Cardiac septum (tissue), 1 donor: ENCODE measurements at regions not wholly inside any gene's neighbourhood (a gene's known extent, or its start where the extent isn't known, plus 50 kb on each side); places are given as distances from the start of the nearest gene placed in this dataset.

Source experiments
- DNase-seq: peaks from one replicate; pipeline ENCODE4 v3.0.0-alpha.2; 2020; ENCODE audit warnings: low spot score
- intact Hi-C: fragments of 100-400 bp; cut with DNase I; formaldehyde crosslinking; loops from one replicate; pipeline ENCODE4 v1.14.0; 2022
- donor health status: DM: no; HTN: no; CAD: no.

DNA sequence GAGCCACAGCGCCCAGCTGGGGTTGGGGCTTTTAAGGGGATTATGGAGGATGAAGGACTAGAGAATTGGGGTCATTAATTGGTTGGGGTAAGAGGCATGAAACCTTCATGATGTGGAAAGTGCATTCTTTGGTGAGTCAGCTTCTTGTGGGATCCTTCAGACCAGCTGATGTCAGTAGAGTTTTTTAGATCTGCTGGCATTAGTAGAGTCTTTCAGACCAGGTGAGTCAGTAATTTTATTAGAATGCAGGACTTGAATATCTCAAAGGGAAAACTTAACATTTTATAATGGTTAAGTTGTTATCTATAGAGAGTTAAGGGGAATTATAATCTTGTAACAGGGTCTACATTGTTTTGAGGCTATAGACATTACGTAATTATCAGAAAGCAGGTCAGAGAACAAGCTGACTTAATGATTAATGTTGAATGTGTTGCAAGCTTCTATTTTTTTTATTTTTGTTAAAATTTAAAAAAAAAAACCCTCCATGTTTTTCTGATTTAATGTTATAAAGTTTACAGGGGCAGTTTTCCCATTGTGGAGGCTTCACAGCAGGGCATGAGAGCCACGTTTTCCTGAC is 160.9 kb upstream of the FMN2 start:
- DNase-seq = no peak
- intact Hi-C loops = no loop called here

DNA sequence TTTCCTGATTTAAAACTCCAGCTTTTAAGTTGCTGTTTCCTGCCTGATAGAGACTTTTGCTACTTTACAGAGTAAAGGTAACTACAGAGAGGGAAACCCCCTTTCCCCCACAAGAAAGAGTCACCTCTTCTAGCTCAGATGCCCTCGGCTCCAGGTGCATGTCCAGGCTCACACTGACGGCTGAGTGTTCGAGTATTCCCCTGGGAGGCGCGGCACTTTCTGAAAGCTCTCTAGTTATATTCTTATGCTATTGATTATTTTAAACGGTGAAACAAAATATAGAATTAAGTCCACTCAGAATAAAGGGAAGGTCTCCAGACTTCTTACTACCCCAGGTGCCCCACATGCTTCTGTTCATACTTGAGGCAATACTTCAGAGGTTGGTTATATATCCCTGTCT is 160.3 kb upstream of the FMN2 start:
- no peak for DNase-seq
- intact Hi-C loops = no loop called here

DNA sequence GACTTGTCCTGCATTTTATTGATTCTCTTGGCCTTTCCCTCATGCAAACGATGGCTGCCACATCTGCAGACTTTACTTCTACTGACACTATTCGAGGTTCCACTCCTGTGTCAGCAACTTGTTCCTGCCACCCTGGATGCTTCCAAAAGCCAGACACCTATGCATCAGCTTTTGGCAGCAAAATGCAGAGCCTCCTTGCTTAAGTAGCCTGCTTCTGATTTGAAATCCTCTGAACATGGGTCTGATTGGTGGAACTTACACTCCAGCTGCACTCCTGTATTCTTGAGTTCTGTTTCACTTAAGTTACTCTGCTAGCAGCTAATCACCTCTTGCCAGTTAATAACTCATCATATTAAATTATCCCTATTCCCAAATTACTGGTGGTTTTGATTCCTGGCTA is 152.1 kb upstream of the FMN2 start:
- DNase-seq = no peak
- intact Hi-C loops = no loop called here

DNA sequence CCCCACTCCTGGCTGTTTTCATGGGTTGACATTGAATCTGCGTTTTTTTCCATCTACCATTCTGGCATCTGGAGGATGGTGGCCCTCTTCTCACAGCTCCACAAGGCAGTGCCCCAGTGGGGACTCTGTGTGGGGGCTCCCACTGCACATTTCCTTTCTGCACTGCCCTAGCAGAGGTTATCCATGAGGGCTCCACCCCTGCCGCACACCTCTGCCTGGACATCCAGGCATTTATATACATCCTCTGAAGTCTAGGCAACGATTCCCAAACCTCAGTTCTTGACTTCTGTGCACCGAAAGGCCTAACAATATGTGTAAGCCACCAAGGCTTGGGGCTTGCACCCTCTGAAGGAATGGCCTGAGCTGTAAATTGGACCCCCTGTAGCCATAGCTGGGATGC is 147.9 kb upstream of the FMN2 start:
- intact Hi-C loops = no loop called here
- DNase-seq = no peak

DNA sequence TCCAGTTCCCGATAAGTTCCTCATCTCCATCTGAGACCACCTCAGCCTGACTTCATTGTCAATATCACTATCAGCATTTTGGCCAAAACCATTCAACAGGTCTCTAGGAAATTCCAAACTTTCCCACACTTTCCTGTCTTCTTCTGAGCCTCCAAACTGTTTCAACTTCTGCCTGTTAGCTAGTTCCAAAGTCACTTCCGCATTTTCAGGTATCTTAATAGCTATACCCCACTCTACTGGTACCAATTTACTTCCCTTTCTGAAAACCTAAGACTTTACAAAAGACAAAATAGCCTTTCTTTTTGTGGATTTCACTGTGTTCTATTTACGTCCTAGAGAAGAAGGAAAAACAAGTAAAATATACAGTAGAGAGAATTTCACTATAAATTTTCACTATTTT is 147.0 kb upstream of the FMN2 start:
- intact Hi-C loops = no loop called here

DNA sequence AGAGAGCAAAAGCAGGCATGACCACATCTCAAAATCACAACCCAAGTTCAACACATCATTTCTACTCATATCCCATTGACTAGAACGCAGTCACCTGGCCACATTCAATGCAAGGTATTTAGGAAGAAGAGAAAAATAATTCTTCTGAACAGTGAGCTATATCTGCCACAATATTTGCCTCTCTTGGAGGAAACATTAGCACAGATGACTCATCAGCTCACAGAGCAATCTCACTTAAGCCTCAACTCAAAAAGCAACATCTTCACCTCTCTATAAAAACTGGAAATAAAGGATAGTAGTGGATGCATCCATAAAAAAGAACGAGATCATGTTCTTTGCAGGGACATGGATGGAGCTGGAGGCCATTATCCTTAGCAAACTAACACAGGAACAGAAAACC is 143.9 kb upstream of the FMN2 start:
- intact Hi-C loops = no loop called here

More for the DNA sequence above, 147.0 kb upstream of the FMN2 start:
- no peak for DNase-seq

DNA sequence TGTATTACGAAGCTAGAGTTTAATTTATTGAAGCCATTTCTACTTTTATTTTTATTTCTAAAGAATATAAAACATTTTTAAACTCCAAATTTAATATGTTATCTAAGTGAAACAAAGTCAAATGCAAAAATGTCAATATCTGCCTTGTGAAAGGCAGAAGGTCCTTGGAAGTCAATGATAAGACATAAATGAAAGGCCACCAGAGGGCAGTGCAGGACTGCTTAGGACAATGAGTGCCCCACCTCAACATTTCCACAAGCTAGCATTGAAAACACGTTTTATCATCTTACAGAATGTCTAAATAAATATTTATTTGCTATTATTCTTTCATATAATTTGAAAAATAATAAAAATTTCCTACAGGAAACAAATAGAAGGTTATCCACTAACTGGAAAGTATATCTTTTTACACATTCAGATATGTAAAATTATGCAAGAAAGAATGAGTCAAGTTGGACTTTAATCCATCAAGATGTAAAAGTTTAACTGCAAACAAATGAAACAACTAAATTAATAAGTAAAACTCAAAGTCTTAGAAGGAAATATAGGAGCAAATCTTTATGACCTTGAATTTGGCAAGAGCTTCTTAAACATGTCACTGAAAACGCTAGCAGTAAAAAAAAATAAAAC is 140.1 kb upstream of the FMN2 start:
- intact Hi-C loops = no loop called here
- DNase-seq = no peak

More for the DNA sequence above, 143.9 kb upstream of the FMN2 start:
- no peak for DNase-seq

DNA sequence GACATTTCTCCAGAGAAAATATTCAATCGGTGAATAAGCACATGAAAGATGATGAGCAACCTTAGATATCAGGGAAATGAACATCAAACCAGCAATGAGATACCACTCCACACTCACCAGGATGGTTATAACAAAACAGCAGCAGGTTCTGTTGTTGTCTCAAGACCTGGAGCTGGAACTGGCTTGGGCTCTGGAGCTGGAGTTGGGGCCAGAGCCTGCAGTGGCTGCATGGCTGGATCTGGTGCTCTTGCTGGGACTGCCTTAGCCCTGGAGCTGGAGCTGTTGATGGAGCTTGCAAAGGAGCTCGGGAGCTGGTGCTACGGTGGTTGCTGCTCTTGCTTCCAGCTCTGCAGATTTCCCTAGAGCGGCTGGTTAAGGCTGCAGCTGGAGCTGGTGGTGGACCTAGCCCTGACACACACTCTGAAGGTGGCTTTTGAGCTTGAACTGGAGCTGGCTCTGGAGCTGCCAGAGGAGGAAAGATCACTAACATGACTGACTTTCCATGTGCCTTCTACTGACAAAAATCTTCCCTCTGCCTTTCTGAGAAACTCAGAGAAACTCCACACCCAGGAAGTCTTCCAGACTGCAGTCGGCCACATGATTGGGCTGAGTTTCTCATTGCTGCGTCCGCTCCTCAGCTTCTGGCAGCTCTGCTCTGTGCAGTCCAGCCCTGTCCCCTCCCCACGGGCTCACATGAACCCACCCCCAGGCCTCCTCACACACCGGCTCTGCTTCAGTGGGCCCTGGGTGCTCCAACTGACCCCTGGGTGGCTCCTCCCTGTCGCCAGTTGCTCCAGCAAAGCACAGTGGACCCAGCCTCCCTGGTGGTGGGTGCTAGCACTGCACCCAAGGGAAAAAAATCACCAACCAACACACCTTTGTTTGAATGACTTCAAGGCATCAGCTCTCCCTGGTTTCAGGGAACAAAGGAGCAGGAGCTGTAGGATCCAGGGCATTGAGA is 139.1 kb upstream of the FMN2 start:
- DNase-seq = no peak
- intact Hi-C loops = loop anchor here (1.0 kb wide), 1 partner anchor 24 kb away; no protein-coding TSS in a partner anchor

DNA sequence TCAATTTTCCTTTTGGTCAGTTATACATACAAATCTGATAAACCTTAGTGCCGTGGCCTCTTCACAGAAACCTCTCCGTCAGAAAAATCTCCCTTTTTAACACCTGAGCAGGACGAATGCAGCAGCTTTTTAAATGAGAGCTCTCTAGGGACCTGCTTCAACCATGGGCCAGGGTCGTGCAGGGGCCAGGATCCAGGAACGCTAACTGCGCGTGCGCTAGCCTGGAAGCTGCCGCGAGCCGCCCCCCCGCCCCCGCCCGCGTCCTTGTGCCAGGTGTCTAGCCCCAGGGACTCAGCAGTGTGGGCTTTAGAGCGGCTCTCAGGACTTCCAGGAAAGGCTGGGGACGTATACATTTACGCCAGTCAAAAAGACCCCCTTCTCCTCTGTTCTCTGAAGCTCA is 136.8 kb upstream of the FMN2 start:
- intact Hi-C loops = no loop called here
- no peak for DNase-seq

DNA sequence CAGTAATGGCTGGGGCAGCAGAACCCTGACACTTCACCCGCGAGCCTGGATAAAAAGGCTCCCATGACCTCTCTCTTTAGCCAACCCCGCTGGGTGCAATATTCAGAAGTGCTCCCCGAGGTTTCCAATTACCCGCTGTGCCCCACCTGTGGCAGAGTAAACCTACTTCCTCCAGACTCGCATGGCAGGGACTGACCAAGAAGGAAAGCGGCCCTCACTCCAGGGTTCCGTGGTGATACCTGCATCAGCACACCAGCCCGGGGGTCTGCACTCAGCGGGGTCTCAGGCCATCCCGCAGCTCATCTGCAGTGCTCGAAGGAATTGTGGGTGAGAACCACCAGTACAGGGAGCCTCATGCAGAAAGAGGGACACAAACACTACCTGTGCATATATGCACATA is 136.3 kb upstream of the FMN2 start:
- intact Hi-C loops = no loop called here
- DNase-seq = no peak

DNA sequence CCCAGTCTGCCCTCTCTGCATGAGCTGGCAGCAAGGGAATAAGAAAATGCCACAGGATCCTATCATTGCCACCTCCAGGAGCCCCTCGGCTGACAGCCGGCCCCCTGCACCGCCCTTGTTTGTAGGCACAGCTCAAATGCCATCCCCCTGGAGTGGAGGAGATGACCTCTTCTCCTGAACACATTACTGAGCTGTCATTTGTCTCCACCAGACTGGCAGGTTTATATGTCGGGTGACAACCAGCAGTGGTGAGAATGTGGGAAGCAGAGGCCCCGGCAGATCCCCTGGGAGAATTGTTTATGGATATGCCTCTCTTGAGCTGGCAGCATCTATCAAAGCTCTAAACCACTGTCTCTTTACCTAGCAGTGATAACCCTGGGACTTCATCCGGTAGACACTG is 135.4 kb upstream of the FMN2 start:
- intact Hi-C loops = no loop called here

DNA sequence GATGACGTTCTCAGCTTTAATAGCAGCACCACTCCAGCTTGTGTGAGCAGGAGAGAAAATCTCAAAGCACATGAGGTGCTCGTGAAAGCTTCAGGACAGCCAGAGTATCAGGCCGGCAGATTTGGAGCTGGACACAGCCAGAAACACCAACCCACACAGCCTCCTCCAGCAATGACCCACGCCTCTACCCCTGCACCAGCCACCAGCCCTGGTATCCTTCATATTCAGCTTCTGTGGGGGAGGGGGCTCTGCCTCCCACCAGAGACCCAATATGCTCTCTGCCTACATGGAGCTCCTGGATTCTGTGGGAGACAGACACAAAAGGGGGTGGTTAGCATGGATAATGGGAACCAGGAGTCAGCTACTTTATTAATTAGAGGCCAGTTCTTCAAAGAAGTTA is 133.6 kb upstream of the FMN2 start:
- intact Hi-C loops = no loop called here
- DNase-seq = no peak

More for the DNA sequence above, 135.4 kb upstream of the FMN2 start:
- no peak for DNase-seq

DNA sequence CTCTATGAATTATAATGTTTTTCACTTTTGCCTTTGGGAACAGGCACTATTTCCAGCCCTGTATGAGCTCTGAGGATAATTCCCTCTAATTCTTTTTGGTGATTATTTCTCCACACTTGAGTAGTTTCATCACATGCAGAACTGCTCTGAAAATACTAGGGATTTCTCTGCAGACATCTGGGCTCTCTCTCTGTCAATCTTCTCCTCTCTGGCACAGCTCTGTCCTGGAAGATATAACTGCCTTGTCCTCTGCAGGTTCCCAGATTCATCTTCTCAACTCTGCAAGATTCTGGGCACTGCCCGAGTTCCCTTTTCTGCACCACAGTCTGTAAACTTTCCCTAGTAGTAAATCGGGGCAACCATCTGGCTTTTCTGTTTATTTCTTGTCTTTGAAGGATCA is 131.3 kb upstream of the FMN2 start:
- intact Hi-C loops = no loop called here

DNA sequence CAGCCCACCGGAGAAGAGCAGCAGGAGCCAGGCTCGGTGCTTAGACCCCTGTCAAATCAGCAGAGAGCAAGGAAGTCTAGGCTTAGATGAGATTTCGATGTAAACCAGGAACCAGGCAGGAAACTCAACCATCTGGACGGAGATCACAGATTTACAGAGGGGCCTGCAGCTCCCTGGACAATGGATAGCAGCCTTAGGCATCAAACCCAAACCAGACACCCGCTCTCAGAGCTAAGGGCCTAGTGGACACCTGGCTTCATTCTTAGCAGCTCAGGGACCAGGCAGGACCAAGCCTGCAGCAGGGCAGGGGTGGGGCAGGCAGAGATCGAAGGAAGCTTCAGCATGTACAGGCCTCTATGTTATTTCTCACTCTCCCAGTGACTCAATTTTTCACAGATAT is 127.8 kb upstream of the FMN2 start:
- DNase-seq = no peak
- intact Hi-C loops = no loop called here

More for the DNA sequence above, 131.3 kb upstream of the FMN2 start:
- no peak for DNase-seq

DNA sequence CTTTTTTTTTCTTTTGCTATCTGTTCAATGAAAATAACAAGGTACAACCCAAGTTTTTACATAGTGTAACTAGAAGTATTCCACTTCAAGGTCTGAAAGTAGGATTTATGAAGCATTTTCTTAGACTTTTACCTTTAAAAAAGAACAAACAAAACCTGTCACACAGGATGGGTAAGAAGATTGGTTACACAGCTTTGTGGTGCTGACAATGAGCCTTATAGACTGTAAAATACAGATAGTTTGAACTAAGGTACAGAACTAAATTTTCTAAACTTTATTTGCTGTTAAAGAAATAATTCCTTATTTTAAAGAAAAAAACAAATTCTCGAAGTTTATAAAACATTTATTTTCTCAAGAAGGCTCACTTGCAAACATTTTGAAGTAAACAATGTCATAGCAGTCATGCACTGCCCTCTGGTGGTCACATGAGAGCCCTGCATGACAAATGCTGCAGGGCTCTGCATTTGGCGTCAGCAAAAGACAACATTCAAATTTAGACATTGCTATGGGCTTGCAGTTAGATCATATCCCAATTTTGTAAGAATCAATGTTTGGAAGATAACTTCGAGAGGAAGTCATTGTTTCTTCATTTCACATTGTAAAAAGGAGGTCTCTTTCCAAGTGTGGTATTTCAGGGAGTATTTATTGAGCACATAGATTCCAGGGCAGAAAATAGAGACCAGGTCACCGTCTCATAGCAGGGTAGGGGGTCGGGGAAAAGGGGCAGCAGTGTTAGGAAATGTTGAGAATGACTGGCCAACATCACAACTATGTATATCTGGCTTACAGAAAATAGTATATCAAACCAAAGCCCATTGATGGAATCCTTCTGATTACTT is 115.3 kb upstream of the FMN2 start:
- intact Hi-C loops = loop anchor here (1.0 kb wide), 1 partner anchor 23 kb away; no protein-coding TSS in a partner anchor
- DNase-seq = no peak

DNA sequence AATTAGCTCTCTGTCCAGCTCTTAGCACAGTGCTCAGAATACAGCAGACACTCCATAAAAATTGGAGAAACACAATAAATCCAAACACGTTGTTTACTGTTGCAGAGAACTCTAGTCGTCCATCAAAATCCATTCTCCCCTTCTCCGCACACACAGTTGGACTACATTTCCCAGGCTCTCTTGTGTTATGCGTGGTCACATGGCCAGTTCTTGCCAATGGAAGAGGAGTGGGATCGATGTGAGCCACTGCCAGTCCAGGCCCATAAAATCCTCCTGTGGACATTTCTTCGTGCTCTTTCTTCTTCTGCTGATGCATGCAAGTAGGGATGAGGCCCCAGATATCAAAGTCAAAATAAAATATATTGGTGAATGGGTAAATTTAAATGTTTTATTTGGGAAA is 114.3 kb upstream of the FMN2 start:
- intact Hi-C loops = no loop called here
- no peak for DNase-seq

DNA sequence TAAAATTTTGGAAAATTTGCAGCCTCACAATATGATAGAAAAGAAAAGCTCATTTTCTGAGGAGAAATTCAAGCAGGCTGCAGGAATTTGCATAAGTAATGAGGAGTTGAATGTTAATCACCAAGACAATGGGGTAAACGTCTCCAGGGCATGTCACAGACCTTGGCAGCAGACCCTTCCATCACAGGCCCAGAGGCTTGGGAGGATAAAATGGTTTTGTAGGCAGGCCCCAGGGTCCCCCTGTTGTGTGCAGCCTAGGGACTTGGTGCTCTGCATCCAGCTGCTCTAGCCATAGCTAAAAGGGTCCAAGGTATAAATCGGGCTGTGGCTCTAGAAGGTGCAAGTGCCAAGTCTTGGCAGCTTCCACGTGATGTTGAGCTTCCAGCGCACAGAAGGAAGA is 112.2 kb upstream of the FMN2 start:
- no peak for DNase-seq
- intact Hi-C loops = no loop called here

DNA sequence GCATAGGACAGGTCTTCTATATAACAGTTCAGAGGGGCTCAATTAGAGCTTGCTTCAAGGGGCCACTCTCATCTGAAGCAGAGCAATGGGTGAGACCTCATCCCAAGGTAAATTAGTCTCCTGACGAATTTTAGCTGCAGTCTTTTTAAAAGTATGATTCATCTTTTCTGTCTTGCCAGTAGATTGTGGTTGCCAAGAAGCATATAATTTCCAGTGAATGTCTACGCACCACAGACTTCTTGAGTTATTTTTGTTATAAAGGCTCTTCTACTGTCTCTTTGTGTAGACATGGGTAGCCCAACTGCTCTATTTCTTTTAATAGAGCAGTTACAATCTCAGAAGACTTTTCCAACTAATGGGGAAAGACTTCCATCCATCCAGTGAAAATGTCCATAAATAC is 108.9 kb upstream of the FMN2 start:
- intact Hi-C loops = no loop called here
- DNase-seq = no peak

DNA sequence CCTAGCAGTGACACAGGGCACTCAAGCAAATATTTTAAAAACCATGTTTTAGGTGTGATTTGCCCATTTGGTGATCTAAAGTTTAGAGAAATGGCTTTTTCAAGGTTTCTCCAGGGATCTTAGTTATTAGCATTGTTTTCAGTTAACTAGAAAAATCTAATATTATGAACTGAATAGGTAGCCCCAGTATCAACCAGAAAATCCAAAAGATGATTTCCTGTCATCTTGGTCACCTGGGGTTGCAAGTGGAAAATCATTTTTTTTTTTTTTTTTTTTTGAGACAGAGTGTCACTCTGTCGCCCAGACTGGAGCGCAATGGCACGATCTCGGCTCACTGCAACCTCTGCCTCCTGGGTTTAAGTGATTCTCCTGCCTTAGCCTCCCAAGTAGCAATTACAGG is 106.6 kb upstream of the FMN2 start:
- no peak for DNase-seq
- intact Hi-C loops = no loop called here
